ENCODE measurements at regions not wholly inside any gene's neighbourhood (a gene's known extent, or its start where the extent isn't known, plus 50 kb on each side); places are given as distances from the start of the nearest gene placed in this dataset.

DNA sequence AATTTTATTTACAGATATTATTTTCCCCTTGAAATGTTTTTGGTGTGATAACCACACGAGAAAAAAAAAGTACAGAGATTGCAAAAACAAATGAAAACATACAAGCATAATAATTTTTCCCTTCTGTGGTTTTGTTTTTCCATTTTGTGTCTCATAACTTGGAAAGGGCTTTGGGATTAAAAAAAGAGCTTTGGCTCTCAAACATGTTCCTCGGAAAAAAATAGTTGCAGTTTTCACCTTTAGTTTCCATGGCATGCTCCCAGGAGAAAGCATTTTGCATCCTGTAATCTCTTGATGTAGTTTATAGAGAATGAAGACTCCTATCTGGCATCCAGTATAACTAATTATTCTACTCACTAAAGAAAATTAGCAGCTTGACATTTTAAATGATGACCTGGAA is 362.1 kb upstream of the PDGFD start:
- no peak for DNase-seq (ENCODE audit: low read depth)

DNA sequence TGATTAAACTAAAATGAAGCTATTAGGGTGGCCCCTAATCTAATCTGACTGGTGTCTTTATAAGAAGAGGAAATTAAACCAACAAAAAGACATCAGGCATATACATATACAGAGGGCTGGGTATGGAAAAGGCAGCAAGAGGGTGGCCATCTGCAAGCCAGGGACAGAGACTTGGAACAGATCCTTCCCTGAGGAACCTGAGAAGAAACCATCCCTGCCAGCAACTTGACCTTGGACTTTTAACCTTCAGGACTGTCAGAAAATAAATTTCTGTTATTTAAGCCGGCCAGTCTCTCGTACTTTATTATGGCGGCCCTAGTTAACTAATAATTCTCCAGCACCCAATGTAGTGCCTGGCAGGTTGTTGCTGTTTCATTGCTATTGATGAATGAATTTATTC is 361.5 kb upstream of the PDGFD start:
- no peak for DNase-seq (ENCODE audit: low read depth)

DNA sequence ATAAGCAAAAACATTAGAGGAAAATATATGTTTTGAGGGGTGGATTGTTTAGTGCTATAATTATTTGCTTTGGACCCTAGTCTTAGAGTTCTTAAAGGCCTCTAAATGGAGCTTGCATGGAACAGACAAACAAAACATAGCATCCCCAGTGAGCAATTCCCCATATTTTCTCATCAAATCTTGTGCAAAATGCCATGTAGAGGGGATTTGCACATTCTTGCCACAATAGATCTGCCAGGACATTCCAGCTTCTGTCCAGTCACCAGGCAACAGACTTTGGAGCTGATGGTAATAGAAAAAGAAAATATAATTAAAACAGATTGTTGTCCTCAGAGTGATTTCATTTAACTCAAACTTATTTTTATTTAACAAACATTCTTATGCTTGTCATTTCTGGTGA is 360.3 kb upstream of the PDGFD start:
- no peak for DNase-seq (ENCODE audit: low read depth)

DNA sequence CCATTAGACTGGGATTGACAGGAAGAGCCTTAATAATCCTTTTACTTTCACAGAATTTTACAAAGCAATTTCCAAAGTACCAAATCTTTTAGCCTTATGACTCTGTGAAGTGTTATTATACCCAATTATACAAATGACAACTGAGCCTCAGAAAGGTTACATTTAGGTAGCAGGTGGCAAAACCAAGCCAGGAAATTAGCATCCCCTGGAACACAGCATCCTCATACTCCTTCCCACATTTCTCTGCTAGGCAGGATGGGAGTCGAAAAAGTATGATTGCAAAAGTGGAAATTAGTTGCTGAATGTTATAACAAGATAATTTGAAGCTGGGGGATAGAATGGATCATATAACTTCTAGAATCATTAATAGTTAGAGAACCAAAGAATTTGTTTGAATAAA is 359.7 kb upstream of the PDGFD start:
- DNase-seq (ENCODE audit: low read depth): no peak

DNA sequence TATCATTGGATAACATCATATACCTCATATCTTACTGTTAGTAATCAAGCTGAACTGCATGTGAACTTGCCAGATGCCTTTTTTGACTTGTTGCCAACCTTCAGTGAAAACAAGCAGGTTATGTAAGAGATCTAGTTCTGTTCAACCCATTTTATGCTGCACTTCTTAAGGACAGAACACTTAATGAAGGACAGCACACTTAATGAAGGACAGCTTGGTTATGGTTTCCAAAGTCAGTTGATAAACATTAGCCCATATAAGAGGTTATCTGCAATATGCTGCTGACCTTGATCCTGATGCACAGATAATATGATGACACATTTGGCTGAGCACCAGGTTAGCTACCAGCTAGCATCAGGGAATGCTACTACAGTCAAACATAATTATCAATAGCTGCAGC is 358.7 kb upstream of the PDGFD start:
- DNase-seq (ENCODE audit: low read depth): no peak

DNA sequence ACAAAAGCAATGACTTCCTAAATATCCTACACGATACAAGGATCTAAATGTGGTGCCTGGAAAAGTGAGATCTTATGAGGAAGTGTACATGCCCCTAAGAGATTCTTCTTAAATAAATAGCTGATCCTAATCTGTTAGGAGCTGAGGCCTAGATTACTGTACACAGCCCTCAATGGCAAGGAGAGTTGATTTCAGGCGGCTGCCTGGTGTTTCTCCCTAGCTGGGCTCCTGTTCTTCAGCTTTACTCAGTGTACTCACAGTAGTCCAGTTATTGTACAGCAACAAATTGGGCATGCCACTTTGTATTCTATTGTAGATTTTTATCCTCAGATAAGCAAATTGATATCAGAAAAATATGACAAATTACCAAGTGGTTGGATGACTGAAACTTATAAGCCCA is 358.2 kb upstream of the PDGFD start:
- DNase-seq (ENCODE audit: low read depth): no peak

DNA sequence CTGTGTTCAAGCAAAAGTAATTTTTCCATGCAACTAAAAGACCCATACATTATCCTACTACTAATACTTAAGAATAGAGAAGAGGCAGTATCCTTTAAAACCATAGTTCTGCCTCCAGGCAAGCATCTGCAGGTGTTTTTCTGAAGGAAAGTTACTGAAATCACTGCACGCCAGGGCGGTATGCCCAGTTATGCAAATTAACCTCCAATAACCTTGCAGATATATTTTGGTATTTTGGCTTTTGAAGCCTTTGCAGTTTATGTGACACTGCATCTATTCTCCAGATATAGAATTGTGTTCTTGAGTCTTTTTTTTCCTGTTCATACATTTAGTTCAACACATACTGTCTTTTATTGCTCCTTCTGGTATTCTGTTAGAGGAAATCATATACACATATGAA is 346.2 kb upstream of the PDGFD start:
- no peak for DNase-seq (ENCODE audit: low read depth)

DNA sequence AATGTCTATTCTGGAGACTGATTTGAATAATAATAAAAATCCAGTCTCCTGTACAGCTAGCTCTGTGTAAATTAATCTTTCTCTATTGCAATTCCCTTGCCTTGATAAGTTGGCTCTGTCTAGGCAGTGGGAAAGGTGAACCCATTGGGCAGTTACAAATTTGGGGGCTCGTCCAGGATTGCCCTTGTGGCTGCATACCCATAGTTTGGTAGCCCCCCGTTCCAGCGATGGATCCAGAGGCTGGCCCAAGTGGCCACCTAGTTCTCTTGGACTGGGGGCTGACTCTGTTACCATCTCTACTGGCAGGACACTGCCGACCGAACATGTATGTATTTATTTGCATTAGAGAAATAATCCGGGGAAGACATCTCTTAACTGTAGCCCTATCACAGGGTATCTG is 326.2 kb upstream of the PDGFD start:
- no peak for DNase-seq (ENCODE audit: low read depth)

DNA sequence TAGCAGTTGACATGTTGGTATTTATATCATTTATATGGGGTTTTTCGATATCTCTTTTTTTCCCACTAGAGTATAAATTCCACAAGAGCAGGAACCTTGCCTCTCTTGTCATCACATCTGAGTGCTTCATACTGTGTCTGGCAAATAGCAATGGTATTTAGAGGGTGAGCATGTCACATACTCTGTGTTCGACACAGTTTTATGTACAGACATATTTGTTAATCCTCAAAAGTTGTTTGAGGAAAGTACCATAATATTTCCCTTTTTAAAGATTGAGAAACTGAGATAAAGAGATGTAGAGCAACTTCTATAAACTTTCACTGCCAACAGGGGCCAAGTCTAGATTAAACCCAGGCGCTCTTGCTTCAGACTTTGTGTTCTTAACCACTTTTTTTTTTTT is 324.6 kb upstream of the PDGFD start:
- DNase-seq (ENCODE audit: low read depth): no peak

DNA sequence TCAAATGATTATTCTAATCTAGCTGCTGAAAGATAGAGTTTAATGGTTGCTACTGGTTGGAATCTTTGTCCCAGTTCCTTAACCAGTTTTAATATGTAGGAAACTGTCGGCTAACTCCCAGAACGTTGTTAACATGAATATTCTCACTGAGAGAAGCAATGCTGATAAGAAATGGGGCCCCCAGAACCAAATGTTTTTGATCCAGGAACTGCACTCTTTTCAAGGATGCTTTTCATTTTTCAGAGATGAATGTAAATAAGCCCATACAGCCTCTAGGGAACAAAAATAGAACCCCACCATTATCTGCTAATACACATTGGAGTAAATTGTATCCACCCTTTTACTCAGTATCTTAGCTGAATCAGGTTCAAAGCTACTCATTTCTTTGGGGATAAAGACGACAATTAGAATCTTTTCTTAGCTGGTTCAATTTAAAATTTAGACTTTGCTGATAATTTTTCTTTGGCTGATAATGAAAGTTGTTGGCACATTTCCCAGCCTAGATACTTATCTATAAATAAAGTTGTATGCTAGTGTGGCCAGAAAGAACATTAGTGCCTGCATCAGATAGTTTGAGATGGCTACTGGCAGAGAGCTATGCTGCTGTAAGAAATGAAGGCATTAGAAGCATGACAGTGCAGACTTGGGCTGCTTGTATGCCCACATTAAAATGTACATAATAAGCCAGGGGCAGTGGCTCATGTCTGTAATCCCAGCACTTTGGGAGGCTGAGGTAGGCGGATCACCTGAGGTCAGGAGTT is 323.3 kb upstream of the PDGFD start:
- DNase-seq (ENCODE audit: low read depth): no peak

DNA sequence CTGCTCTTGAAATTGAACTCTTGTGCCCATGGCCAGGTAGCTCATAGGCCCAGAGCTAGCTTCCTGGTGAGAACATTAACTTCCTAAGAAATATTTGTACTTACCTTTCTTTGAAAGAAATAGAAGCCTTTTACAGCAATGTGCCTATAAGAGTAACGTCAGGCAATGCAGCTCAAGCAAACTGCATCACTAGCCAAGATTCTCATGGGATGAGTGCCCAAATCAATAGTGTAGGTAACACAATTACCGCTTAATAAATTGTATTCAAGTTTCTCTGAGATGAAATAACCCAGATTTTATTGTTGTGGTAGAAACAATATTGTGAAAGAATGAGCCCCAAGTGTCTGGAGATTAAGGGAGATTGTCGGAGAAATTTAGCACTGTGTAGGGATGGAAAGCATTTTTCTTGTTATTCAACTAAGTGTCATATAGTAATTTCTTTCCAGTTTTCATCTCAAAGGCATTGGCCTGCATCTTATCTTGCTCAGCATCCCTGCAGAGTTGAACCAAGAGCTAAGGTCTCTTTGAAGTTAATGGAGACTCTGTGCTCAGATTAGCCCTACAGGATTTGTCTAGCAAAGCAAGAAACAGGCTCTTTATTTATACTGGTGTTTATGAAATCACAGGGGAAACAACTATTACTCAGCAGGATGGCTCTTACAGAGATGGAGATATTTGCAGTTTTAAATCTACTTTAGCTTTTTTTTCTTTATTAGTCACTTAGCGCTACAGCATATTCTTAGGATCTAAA is 321.0 kb upstream of the PDGFD start:
- DNase-seq (ENCODE audit: low read depth): no peak

DNA sequence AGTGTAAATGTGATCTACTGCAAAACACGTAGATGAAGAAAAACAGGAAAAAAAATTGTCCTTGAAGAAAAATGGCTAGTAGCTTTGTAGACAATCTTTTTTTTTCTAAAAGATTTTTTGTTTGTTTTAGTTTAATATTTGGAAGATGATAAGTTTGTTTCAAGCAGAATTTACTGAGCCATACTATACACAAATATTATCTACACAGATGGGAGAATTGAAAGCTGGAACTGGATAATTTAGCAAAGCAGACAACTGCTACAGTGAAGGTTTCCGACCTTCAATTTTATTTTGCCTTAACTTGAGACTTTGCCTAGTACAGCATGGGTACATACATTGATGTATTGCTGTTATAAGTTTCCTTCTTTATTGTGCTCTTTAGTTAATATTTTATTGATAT is 313.0 kb upstream of the PDGFD start:
- DNase-seq (ENCODE audit: low read depth): no peak

DNA sequence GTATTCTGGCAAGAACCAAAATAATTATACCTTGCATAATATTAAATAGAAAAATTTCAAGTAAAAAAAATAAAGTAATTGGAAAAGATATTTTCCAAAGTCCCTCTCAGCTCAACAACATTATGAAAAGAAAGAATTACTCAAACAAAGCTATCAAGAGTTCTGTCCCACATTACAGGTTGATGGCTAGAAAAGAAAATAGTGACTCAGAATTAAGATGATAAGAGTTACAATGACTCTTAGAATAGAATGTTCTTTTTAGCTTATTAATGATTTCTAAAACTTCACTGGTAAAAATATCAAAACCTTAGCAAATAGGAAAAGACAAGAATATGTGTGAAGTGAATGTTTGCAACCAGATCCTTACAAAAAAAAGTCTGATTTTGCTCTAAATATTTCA is 312.5 kb upstream of the PDGFD start:
- DNase-seq (ENCODE audit: low read depth): no peak

DNA sequence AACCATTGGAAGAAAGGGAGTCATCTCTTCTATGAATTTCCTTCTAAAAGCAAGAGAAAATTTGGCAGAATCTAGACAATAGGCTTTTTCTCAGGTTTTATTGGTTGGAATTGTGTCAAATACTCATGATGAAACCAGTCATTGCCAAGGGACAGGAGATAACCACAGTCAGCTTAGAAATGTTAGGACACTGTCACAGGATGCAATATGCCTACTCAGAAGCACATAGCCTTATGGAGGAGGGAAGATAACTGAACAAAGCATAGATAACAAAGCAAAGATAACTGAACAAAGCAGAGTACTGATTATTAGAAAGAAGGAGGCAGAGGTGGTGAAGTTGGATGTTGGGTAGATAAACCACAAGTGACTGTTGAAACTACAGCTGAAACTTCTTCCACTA is 303.5 kb upstream of the PDGFD start:
- DNase-seq (ENCODE audit: low read depth): no peak

DNA sequence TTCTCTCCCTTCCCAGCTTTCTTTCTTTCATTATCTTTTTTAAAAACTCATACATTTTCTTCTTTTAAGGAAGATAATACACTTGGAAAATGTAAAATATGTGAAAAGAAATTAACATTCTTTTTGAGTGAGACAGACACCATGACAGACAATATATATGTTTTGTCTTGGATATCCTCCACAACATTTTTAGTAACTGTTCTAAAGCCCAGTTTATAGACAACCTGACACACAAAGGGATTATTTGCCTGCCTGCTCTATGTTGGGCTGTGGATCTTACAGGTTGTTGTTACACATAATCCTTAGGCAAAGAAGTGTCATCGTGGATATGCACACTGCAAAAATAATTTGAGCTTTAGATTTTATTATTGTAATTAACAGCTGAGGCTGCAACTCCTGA is 301.4 kb upstream of the PDGFD start:
- no peak for DNase-seq (ENCODE audit: low read depth)

DNA sequence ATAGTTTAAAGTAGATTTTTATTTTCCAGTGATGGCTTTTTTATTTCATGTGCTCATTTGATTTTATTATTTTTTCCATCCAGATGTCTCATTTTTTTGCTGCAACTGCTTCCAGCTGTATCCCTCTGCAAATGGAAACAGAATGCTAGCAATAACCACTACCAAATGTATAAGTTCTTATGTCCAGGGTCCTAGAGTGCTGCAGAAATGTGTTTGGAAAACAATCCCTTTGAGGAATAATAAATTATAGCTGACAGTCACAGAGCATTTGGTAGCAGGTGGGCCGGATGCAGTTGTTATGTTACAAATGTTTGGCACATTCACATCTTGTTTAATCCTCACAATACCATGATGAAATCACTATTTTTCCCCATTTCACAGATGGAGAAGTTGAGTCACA is 300.7 kb upstream of the PDGFD start:
- no peak for DNase-seq (ENCODE audit: low read depth)

DNA sequence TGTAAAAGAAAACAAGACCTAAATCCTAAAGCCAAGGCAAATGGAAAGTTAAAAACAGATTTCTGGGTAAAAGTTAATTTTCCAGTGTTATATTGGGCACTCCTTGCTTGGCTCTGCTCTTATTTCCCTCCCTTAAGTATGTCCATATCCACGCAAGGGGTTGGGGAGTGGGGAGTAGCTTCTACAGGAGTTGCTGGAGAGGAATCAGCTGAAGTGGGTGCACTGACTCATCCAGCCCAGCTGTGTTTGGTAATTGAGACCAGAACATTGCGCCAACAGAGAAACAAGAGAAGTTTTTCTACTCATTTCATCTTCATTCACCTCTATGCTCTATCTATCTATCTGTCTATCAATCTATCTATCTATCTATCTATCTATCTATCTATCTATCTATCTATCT is 298.4 kb upstream of the PDGFD start:
- no peak for DNase-seq (ENCODE audit: low read depth)

DNA sequence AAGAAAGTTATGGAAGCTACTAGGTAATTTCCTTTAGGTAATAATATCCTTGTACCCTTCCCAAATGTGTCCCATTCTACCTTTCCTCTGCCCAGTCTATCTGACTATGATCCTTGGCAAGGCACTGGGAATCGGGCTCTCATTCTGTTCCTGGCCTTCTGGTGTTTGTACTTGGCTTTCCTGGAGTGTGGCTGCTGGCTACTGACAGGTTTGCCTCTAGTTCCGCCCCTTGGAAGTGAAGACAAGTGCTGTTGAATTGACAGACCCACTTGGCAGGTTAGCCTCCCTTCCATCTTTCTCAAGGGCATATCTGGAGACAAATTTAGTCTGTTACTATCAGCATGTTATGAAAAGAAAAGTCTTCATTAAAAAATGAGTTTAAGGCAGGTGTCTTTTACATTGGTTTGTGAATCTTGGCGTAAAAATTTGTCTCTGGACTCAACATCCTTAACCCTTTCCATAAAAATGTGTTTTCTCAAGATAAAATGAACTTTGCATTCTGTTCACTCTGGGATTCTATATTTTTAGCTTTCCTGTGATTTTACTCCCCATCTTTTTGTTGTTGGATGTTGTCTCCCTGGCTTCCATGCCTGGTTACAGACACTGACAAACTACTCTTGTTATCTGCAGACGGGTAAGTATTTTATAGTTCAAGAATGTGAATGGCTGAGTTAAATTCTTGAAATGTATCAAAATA is 287.4 kb upstream of the PDGFD start:
- DNase-seq (ENCODE audit: low read depth): no peak

DNA sequence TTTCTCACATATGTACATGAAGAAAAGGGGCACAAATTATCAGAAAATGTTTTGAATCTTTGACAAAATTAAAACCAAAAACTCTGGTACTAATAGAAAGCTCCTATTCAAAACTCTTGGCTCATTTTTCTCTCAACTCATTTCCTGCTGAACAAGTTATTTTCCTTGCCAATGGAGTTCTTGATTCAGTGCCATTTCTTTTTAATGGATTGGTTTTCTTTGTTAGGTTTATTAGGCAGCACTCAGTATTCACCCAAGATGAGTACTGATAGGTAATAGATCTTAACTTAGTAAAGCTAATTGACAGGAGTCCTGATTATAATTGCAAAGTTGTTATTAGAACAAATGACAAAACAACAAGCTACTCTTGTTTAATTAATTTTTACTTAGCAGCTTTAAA is 279.4 kb upstream of the PDGFD start:
- DNase-seq (ENCODE audit: low read depth): no peak

DNA sequence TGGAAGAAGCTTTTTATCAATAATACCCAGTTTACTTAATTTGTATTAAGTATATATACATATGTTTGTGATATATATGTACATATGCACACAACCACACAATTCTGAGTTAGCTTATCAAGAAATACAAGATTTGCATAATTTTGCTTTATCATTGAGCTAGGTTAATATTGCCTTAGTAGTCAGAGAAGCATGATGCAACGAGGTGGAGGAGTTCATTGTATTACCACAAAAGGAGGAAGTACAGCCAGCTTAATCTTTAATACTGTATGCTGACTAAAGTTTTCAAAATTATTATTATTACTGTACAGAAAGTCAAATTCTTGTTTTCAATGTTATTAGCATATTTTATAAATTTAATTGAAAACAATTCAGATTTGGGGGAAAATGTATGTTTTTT is 278.4 kb upstream of the PDGFD start:
- no peak for DNase-seq (ENCODE audit: low read depth)

DNA sequence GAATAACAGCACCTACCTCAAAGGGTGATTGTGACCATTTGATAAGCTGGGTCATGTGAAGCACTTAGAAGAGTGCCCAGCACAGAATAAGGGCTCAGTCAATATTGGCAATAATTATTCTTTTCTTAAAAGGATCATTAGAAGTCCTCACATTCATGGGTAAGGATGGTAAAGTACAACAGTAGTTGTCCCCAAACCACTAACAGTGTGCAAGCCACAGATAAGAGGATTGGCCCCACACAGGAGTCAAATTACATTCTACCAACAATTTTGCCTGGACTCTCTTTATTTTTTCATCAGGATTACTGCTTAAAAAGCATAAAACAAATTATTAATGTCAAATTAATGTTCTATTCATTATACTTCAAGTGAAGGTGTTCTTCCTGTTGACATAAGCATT is 271.5 kb upstream of the PDGFD start:
- DNase-seq (ENCODE audit: low read depth): no peak

DNA sequence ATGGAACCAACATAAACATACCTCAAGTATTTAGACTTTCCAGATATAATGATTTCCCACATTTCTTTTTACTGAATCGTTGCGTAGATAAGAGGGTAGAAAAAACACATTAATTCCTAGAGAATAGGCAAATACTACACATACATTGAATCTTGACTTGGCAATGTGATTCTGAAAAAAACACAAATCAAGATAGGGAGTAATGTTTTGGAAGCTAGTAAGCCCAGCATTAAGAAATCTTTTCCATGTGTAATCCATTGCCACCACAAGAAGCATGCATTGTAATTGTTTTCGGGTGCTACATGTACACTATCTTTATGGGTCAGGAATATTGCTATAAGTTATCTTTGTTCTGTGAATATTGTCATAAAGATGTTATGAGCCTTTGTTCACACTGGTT is 269.8 kb upstream of the PDGFD start:
- no peak for DNase-seq (ENCODE audit: low read depth)

DNA sequence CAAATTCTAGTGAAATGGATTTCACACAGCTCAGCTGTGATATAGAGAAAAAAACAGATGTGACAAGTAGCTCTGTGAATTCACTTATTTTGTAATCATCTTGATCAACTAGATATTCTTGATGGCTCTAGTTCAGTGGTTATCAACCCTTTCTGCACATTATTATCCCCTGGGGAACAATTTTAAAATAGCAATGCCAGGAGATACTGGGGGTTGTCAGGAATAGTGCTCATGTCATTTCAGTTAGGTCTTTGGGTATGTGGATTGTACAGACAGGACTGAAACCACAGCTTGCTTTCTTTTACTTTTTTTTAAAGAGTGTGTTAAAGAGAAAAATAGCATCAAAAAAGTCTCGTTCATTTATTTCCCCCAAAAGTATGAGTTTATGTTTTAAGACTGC is 269.0 kb upstream of the PDGFD start:
- DNase-seq (ENCODE audit: low read depth): no peak
